ENCODE measurements at regions not wholly inside any gene's neighbourhood (a gene's known extent, or its start where the extent isn't known, plus 50 kb on each side); places are given as distances from the start of the nearest gene placed in this dataset.
A peak's percentile ranks its signal among the peaks of the same experiment; 100 is the strongest.
"Not testable (repeated sequence)": the region's sequence is repeated elsewhere in the genome, so short reads cannot be mapped to it uniquely, and the experiment has no call there.

DNA sequence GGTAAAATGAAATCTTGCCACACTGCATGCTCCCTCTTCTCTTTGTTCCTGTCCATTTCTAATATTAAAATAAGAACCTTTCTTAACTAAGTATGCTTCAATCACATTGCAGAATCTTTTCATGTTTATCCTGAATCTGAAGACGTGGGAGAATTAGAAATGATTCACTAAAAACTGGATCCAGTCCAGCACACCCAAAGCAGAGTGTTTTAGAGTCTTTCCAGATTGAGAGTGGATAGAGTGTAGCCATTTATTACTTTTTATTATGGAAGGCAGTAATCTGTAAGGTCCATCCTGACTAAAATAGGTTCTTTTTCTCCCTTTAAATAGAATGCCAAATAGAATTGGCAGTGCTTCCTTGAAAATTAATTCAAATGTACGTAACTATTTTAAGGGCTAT lies 453.5 kb downstream of the TDRD3 start:
- TF ChIP-seq POLR2A (IDR thresholded peaks at IDR 0.05; ENCODE audit: low read length) = no peak
- TF ChIP-seq GATA1 (IDR thresholded peaks at IDR 0.05; ENCODE audit: low read depth, low read length) = no peak
- DNase-seq = no peak

DNA sequence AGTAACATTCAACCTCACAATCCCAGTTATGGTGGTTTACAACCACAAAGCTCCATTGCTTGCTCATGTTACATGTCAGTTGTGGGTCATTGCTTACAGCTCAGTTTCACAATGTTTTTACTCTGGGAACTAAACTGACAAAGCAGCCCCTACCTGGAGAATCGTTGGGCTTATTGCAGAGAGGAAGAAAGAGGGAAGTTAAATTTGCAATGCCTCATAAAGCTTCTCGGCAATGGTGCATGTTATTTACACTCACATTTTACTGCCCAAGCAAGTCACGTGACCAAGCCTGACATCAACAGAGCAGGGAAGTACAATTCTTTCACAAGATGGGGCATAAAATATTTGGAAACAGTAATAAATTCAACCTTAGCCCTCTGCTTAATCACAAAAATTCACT lies 441.6 kb downstream of the TDRD3 start:
- TF ChIP-seq GATA1 (IDR thresholded peaks at IDR 0.05; ENCODE audit: low read depth, low read length) (no peak), POLR2A (IDR thresholded peaks at IDR 0.05; ENCODE audit: low read length) (no peak)
- no peak for DNase-seq

DNA sequence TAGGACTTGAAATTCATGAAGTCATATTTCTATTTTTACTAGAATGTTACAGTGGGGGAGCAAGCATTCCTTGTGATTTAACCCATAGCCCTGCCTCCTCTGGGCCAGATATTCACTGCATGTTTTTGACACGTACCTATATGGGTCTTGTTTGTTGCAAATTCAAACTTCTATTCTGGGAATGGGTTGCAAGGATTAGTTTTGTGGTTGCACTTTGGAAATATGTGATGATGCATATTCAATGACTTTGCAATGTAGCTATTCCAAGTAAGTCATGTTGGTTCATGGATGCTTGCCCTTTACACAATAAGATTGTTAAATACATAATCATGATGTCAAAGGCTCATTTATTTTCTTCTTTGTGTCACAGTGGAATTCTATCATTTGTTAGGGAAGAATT lies 440.8 kb downstream of the TDRD3 start:
- no peak for TF ChIP-seq GATA1 (IDR thresholded peaks at IDR 0.05; ENCODE audit: low read depth, low read length)
- no peak for TF ChIP-seq POLR2A (IDR thresholded peaks at IDR 0.05; ENCODE audit: low read length)
- no peak for DNase-seq

DNA sequence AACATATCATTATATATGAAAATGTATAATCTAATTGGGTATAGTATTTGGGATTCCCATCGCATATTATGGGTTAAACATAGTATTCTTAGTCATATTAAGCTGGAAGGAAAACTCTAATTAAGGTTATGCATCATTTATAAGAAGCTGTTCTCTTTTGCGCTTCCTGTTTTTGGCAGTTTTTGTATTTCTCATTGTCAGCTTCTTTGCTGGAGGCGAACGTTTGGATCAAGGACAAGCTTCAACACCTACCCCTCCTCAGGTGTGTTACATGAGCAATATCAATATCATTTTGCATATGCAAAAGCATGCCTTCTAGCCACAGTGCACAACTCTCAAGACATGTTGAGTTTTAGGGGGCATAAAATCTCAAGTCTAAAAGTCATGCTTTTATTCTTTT lies 439.8 kb downstream of the TDRD3 start:
- no peak for DNase-seq

DNA sequence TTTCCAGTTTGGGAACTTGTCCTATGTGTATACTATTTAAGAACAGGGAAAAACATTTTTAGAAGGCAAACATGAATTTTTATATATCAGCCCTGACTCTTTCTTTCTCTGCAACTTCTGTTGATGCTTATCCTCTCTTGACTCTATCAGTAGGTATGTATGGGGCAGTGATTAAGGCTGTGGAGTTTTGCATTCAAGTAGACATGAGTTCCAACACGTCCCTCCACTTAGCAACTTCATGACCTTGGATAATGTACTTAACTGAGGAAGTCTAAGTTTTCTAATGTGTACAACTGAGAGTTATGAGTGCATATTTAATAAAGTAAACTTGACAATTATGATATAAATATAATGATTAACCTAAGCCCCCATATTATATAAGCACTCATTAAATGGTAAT lies 414.6 kb downstream of the TDRD3 start:
- DNase-seq = no peak
- TF ChIP-seq GATA1 (IDR thresholded peaks at IDR 0.05; ENCODE audit: low read depth, low read length) (no peak), POLR2A (IDR thresholded peaks at IDR 0.05; ENCODE audit: low read length) (no peak)

More for the DNA sequence above, 439.8 kb downstream of the TDRD3 start:
- TF ChIP-seq GATA1 (IDR thresholded peaks at IDR 0.05; ENCODE audit: low read depth, low read length) (no peak), POLR2A (IDR thresholded peaks at IDR 0.05; ENCODE audit: low read length) (no peak)

DNA sequence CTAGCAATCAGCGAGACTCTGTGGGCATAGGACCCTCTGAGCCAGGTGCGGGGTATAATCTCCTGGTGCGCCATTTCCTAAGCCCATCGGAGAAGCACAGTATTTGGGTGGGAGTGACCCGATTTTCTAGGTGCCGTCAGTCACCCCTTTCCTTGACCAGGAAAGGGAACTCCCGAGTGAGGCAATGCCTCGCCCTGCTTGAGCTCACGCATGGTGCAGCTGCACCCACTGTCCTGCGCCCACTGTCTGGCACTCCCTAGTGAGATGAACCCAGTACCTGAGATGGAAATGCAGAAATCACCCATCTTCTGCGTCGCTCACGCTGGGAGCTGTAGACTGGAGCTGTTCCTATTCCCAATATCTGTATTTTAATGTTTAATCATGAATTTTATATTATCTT lies 408.6 kb downstream of the TDRD3 start:
- DNase-seq = not testable (repeated sequence)

DNA sequence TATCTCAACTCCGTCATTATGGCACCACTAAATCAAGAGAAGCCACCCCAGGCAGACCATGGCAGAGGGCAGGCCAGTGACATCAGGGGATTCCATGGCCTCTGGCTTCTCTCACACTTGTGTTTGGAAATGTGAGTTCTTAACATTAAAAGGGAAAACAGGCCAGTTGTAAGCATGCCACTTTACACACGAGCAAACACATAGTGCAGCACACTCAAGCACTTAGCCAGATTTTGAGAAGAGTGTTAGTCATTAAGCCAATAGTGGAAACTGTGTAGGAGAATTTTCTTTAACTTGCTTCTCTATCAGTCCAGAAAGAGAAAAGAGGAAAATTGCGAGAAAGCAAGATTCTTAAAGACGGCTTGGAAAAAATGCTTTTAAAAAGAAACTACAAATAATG lies 401.5 kb downstream of the TDRD3 start:
- DNase-seq = no peak
- TF ChIP-seq POLR2A (IDR thresholded peaks at IDR 0.05; ENCODE audit: low read length) (no peak), GATA1 (IDR thresholded peaks at IDR 0.05; ENCODE audit: low read depth, low read length) (no peak)

DNA sequence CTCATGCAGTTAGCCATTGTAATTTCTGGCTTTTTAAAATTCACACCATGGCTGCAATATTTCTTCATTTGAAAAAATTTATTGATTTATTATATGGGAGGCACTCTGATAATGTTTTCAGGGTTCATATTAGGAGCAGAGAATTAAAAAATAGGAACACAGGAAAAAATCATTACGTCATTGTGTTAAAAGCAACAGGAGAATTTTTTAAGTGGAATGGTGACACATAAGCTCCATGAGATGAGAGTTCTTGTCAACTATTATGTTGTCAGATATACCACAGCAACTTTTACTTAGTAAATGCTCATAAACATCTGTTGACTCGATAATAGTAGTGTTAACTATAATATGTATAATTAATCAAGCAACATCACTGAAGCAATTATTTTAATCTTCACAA lies 400.1 kb downstream of the TDRD3 start:
- TF ChIP-seq POLR2A (IDR thresholded peaks at IDR 0.05; ENCODE audit: low read length) = no peak
- no peak for TF ChIP-seq GATA1 (IDR thresholded peaks at IDR 0.05; ENCODE audit: low read depth, low read length)
- no peak for DNase-seq

DNA sequence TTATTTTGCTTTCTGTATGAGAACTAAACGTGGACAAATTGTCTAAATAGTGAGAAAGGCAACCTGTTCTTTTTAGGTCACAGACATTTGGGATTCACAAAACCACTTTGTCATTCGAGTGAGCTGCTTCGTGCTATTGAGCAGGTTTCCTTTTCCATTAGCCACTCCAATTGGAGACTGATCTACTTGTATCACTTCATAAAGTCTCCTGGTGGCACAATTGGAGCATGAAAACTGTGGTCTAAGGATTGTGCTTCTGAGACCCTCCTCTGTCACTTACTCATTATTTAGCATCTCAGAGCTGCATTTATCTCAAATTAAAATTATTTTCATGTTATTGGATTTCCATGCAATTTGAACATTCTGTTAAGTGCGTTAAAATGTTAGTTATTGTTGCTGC lies 397.7 kb downstream of the TDRD3 start:
- no peak for DNase-seq
- TF ChIP-seq POLR2A (IDR thresholded peaks at IDR 0.05; ENCODE audit: low read length) (no peak), GATA1 (IDR thresholded peaks at IDR 0.05; ENCODE audit: low read depth, low read length) (no peak)

DNA sequence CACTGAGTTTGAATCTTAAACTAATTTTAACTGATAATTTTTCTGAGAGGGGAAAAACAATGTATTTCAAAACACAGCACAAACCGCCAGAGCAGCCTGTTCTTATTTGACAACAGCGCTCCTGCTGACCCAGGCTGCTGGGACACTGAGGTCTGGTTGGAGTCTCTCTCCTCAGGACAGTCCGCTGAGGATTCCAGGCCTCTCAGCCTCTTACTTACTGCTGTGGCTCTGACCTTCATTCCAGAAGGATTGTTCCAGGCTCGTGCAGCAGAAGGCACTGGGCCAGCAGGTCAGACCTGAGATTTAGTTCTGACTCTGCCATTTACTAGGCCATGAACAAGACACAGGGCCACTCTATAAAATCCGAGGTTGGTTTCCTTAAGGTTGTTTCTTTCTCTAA lies 393.6 kb downstream of the TDRD3 start:
- no peak for DNase-seq
- no peak for TF ChIP-seq POLR2A (IDR thresholded peaks at IDR 0.05; ENCODE audit: low read length)
- no peak for TF ChIP-seq GATA1 (IDR thresholded peaks at IDR 0.05; ENCODE audit: low read depth, low read length)

DNA sequence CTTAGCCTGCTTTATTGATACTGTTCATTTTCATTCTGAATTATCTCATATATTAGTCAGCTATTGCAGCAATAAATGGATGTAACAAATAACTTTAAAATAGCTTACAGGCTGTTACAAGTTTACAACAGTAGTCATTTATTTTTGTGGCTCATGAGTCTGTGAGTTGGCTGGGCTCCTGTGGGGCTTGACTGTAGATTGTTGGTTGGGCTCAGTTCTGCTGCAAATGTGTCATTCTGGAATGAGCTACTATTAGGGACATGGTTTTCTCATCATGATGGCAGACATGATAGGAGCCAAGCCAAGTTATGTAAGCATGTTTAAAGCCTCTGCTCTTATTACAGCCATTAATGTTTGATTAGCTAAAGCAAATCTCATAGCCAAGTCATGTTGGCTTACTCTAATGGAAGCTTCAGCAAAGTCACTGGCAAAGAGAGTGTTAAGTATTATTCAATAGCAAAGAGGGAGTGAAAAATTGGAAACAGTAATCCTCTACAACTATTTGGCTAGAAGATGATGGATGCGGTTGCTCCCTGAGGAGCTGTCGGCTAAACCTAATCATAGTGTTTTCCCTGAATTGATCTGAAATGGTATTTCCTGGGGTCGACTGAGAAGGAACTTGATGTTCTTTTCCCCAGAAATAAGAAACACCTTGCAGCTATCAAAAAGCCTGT lies 391.3 kb downstream of the TDRD3 start:
- no peak for TF ChIP-seq POLR2A (IDR thresholded peaks at IDR 0.05; ENCODE audit: low read length)
- TF ChIP-seq GATA1 (IDR thresholded peaks at IDR 0.05; ENCODE audit: low read depth, low read length) = no peak
- DNase-seq = no peak

DNA sequence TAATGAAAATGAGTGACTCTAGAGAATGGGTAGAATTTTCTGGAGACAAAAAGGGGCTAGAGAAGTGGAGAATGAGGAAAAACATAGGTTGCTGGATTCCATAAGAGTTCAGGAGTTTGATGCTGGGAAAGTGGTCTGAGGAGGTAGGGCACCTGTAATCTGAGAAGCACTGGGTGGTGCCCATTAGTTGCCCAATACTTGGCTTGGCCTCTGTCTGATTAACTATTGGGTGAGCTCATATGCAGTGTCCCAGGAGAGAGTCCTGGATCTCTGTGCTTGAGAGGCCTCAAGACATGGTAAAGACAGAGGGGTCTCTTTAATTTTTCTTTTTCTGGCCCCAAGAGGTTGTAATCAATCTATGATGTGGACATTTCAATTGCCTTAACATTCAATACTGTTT lies 390.1 kb downstream of the TDRD3 start:
- TF ChIP-seq POLR2A (IDR thresholded peaks at IDR 0.05; ENCODE audit: low read length) (no peak), GATA1 (IDR thresholded peaks at IDR 0.05; ENCODE audit: low read depth, low read length) (no peak)
- no peak for DNase-seq

DNA sequence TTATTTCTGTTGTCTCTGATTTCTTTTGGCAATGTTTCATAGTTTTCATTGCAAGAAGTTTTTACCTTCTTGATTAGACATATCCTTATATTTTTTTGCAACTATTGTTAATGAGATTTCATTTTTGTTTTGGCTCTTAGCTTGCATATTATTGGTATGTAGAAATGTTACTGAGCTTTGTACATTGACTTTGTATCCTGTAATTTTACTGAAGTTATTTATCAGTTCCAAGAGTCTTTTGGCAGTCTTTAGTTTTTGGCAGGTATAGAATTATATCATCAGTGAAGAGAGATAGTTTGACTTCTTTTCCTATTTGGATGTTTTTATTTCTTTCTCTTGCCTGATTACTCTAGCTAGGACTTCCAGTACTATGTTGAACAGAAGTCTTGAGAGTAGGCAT lies 375.7 kb downstream of the TDRD3 start:
- DNase-seq = no peak
- TF ChIP-seq GATA1 (IDR thresholded peaks at IDR 0.05; ENCODE audit: low read depth, low read length) (no peak), POLR2A (IDR thresholded peaks at IDR 0.05; ENCODE audit: low read length) (no peak)

DNA sequence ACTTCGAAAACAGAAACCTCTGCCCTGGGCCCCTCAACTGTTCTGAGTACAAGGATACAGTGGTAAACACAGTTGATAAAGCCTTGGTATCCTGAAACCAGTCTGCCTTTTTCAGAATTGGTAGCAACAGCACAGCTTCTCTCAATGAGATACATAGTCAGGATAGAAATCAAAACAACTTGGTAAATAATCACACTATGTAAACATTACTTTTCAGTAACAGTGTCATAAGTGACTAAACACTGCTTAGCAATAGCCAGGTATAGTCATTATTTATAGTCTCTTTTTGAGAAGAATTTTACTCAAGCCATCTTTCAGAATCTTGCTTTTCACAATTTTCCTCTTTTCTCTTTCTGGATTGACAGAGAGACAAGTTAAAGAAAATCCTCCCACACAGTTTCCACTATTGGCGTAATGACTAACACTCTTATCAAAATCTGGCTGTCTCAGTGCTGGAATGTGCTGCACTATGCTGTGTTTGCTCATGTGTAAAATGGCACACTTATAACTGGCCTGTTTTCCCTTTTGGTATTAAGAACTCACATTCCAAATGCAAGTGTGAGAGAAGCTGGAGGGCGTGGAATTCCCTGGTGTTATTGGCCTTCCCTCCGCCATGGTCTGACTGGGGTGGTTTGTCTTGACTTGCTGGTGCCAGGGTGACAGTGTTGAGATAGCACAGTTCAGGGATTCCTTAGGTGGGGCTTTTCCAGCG lies 368.8 kb downstream of the TDRD3 start:
- no peak for DNase-seq
- TF ChIP-seq GATA1 (IDR thresholded peaks at IDR 0.05; ENCODE audit: low read depth, low read length) (no peak), POLR2A (IDR thresholded peaks at IDR 0.05; ENCODE audit: low read length) (no peak)

DNA sequence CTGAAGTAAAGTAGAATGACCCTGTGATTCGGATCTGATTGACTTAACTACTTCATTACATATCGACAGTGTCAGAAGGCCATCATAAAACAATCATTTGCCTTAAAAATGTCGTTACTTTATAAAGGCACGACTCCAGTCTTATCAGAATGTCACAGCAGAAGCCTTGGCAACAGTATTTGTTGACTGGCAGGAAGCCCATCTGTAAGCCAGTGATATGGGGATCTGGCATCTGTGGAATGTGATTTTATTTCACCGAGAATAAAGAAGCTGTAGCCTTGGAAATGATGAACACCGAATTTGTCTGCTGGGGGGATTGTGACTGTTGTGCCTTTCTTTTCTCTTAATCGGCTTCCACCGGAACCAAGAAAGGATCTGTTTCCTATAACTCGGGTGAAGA lies 362.5 kb downstream of the TDRD3 start:
- DNase-seq = peak; percentile 33 to 72
- TF ChIP-seq GATA1 (IDR thresholded peaks at IDR 0.05; ENCODE audit: low read depth, low read length) (no peak), POLR2A (IDR thresholded peaks at IDR 0.05; ENCODE audit: low read length) (no peak)
